GM21381 (cell line): ENCODE measurements at regions not wholly inside any gene's neighbourhood (a gene's known extent, or its start where the extent isn't known, plus 50 kb on each side); places are given as distances from the start of the nearest gene placed in this dataset.

Experiments used
- ATAC-seq: cut with Tn5 transposase; IDR thresholded peaks from one replicate; pipeline ENCODE4 v1.9.1; 2021; ENCODE audit warnings: mild to moderate bottlenecking, moderate library complexity; ENCODE audit not compliant: unreplicated experiment

DNA sequence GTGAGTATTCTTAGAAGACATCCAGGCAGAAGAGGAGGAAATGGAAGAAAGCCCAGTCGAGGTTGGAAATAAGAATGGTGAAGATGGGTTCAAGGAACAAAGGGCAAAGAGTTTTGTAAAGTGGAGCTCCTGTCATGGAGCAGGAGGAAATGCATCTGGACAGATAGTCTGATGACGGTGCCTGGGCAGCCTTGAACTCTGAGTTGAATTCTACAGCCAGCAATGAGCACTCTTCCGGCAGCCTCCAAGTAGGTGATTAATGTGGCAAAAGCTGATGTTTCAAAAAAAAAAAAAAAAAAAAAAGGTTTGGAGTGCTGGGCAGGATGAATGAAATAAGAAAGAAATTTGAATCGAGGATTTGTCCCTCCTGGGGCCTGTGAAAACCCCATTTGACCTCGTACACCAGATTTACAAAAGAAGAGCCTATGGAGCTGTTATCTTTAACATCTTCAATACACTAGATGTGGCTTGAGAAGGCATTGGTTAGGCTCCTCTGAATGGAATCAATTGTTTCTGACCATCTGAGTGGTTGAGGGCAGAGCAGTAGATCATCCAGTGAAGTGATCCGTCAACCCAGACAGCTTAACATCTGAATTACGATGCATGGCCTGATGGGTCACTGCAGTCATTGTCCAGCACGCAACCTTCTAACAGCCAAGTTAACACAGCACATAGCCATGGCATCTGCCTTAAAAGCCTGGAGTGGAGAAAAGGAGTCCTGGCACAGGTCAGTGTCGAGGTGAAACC is 449.7 kb downstream of the TXNL1 start:
- no peak for ATAC-seq

DNA sequence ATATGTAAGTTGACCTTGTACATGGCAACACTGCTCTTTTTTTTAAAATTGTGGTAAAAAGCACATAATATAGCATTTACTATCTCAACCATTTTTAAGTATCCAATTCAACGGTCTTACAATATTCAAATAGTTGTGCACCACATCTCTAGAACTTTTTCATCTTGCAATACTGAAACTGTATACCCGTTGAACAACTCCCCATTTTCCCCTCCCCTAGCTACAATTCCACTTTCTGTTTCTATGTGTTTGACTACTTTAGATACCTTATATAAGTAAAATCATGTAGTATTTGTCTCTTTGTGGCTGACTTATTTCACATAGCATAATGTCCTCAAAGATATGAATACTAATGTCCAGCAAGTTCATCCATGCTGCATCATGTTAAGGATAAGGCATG is 452.1 kb downstream of the TXNL1 start:
- no peak for ATAC-seq

- no peak for ATAC-seq
Measured at GRCh38 chr18:56185126-56185525, 453.3 kb downstream of the TXNL1 start.

DNA sequence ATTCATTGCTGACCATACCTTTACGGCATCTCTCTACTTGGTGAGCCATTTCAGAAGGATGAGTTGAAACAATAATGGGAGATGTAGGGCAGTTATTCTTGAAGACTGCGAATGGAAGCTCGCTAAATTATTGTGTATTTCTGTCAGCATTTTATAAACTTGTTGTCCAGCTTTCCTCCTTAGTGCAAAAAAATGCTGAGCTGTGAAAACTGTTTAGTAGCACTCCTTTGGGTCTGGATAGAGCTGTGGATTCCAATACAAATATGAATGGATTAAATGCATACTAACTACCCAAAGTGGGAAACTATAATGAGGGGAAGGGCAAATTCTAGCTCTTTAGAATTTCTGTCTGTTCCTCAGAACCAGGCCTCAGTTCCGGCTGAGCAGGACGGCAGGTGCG is 461.6 kb downstream of the TXNL1 start:
- no peak for ATAC-seq

GRCh38 chr18:56175330-56176001 is 462.9 kb downstream of the TXNL1 start:
- ATAC-seq, result no peak

- no peak for ATAC-seq
Measured at GRCh38 chr18:56173542-56174220, 464.7 kb downstream of the TXNL1 start.

DNA sequence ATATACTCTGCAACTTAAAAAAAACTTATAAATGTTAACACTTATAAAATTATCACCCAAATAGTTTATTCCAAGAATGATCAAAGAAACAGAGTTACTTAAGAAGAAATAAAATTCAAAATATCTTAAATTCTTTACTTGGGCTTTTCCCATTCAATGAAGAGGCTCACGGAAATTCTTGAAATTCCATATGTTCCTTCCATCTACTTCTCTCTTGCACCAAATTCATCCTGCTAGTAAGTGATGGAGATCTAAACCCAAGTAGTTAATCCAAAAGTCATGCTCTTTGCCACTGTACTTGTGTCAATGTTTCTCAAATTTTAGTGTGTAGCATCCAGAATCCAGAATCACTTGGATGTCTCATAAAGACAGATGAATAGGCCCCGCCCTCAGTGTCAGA is 465.9 kb downstream of the TXNL1 start:
- no peak for ATAC-seq

- ATAC-seq, result no peak
Measured at GRCh38 chr18:56171848-56172247, 466.5 kb downstream of the TXNL1 start.

DNA sequence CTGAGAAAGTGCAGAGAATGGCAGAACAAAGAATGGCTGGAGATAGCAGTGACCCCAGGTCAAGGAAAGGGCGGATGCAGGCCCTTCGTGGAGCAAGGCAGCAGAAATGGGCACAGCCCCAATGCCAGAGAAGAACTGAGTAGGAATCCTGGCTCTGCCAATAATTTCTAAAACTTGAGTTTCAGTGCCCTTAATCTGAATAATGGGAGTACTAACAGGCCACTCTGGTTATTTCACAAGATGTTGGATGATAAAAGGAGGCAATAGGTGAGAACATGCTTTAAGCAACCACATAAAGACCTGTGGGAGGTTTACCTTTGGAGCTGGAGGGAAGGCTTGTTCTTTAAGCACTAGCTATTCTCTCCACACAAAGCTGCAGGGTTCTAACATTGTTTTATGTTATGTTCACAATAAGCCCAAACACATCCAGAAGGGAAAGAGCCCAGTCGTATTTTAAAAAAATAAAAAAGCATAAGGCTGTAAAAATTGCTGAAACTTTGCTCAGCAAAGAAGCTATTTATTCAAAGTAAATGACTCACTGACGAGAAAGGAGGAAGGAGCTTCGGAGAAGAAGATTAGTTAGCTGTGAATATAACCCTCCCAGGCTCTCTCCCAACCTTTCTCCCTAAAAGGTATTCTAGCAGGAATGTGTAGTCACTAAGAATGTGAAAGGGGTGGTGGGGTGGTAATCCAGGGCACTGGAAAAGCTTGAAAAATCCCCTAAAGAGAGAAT is 470.2 kb downstream of the TXNL1 start:
- ATAC-seq, result no peak

- no peak for ATAC-seq
Measured at GRCh38 chr18:56167366-56167765, 471.0 kb downstream of the TXNL1 start.

GRCh38 chr18:56166914-56167313 is 471.5 kb downstream of the TXNL1 start:
- no peak for ATAC-seq

GRCh38 chr18:56165601-56166355 is 472.6 kb downstream of the TXNL1 start:
- no peak for ATAC-seq

- ATAC-seq, result no peak
Measured at GRCh38 chr18:56162311-56163265, 475.8 kb downstream of the TXNL1 start.

- ATAC-seq, result no peak
Measured at GRCh38 chr18:56161566-56162260, 476.7 kb downstream of the TXNL1 start.

GRCh38 chr18:56158676-56159075 is 479.7 kb downstream of the TXNL1 start:
- ATAC-seq, result no peak

- ATAC-seq, result no peak
Measured at GRCh38 chr18:56157541-56157940, 480.9 kb downstream of the TXNL1 start.

DNA sequence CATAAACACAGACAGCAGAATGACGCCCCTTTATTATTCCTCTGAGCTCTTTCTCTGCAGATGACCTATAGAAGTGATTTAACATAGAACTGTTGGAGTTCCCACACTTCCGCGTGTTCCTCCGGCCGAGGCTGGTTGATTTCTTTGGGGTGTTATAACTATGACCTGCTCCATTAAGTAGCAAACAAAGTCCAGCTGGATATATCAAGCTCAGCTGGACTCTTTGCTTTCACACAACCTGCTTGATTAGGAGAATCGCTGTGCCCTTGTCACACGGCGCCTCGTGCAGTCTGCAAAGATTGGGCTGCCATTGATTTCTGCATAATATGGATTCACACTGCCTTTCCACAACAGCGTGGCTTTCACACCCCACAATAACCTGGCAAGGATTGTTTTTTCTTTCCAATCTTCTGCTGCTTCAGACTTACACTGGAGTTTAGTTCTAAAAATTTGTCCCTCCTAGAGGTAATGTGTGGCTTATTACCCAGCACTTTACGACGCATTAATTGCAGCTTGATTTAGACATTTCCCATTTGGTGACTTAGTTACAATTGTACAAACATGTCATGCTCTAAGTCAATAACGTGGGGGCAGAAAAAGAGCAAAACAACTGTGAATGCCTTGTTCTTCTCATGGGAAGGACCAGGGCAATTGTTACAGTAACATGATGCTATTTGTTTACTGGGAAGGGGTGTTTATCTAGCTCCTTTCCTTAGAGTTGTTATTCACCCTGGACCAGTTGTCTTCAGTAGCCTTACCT is 485.7 kb downstream of the TXNL1 start:
- no peak for ATAC-seq

DNA sequence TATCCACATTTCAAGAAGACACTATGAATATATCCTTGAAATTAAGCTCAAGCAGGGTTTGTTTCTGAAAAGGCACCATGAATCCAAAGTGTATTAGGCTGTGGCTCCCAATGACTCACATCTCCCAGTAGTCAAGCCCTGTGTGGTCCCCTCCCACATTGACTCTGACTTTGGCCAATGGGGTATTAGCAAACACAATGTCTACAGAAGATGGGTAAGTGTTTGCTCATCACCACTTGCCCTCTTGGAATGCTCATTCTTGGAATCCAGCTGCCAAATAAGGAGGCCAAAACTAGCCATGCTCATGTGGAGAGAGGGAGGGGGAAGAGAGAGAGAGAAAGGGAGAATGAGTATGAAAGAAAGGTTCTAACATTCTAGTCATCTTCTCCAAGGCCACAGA is 490.0 kb downstream of the TXNL1 start:
- no peak for ATAC-seq
